A673 (cell line): ENCODE measurements at regions not wholly inside any gene's neighbourhood (a gene's known extent, or its start where the extent isn't known, plus 50 kb on each side); places are given as distances from the start of the nearest gene placed in this dataset.

Experiments used
- BruUV-seq: library from RNA; stranded (reverse); fragments of 400-500 nt; replicated peaks from 2 replicates; lab custom pipeline; 2021; lab: Mats Ljungman, UMichigan
- CTCF ChIA-PET: fragments of 300-600 bp; sonication (Branson Sonifier 250); formaldehyde crosslinking; loops from one replicate; lab custom pipeline; 2022; ENCODE audit warnings: antibody characterized with exemption; lab: Charles Lee
- POLR2A ChIA-PET: fragments of 300-600 bp; sonication (Branson Sonifier 250); formaldehyde crosslinking; loops from one replicate; lab custom pipeline; 2022; ENCODE audit warnings: antibody characterized with exemption; ENCODE audit not compliant: low non-redundant PET; lab: Charles Lee
- DNase-seq: peaks from one replicate; pipeline ENCODE4 v3.0.0-alpha.2; 2015; ENCODE audit warnings: low spot score
- H3K27ac ChIP-seq: fragments of 200-600 bp; sonication (generic); 2 replicates; pipeline ENCODE4 v1.5.1; 2016; ENCODE audit warnings: mixed run types, low read depth, mild to moderate bottlenecking, mixed read lengths, antibody characterized with exemption, low read length; ENCODE audit not compliant: poor library complexity, severe bottlenecking
- H3K27me3 ChIP-seq: fragments of 200-600 bp; sonication (generic); replicated peaks from 2 replicates; pipeline ENCODE4 v1.6.1; 2017; ENCODE audit warnings: mixed run types, low read depth, mild to moderate bottlenecking, mixed read lengths, antibody characterized with exemption, low read length; ENCODE audit not compliant: insufficient read depth, poor library complexity
- H3K36me3 ChIP-seq: fragments of 200-600 bp; sonication (generic); 2 replicates; pipeline ENCODE4 v1.6.1; 2016; ENCODE audit warnings: mixed run types, mild to moderate bottlenecking, mixed read lengths, antibody characterized with exemption, low read length; ENCODE audit not compliant: insufficient read depth, poor library complexity, severe bottlenecking
- H3K4me1 ChIP-seq: fragments of 200-600 bp; sonication (generic); 2 replicates; pipeline ENCODE4 v1.6.1; 2017; ENCODE audit warnings: mixed run types, mild to moderate bottlenecking, mixed read lengths, antibody characterized with exemption, low read length; ENCODE audit not compliant: insufficient read depth, poor library complexity, severe bottlenecking
- H3K4me3 ChIP-seq: fragments of 200-600 bp; sonication (generic); 2 replicates; pipeline ENCODE4 v1.5.1; 2016; ENCODE audit warnings: low read depth, mixed run types, mild to moderate bottlenecking, mixed read lengths, low read length; ENCODE audit not compliant: poor library complexity, severe bottlenecking
- H3K9me3 ChIP-seq: fragments of 200-600 bp; sonication (generic); 2 replicates; pipeline ENCODE4 v1.6.1; 2016; ENCODE audit warnings: mixed run types, low read depth, mild to moderate bottlenecking, mixed read lengths, antibody characterized with exemption, low read length; ENCODE audit not compliant: poor library complexity, severe bottlenecking
- CTCF ChIP-seq: fragments of 300-800, 200-600 bp; sonication (generic); conservative IDR thresholded peaks from 2 replicates; pipeline ENCODE4 v1.5.1; 2017; ENCODE audit warnings: low read depth, mild to moderate bottlenecking, antibody characterized with exemption, low read length, moderate library complexity, mixed read lengths
- EZH2 ChIP-seq: fragments of 200-600 bp; sonication (generic); IDR thresholded peaks from 2 replicates; pipeline ENCODE4 v1.6.1; 2017; ENCODE audit warnings: borderline replicate concordance, low read depth, mild to moderate bottlenecking, mixed read lengths, antibody characterized with exemption, low read length; ENCODE audit not compliant: poor library complexity, severe bottlenecking
- intact Hi-C: fragments of 100-400 bp; cut with micrococcal nuclease; formaldehyde crosslinking; loops from one replicate; pipeline ENCODE4 v1.10.0; 2022; ENCODE audit not compliant: unreplicated experiment

DNA sequence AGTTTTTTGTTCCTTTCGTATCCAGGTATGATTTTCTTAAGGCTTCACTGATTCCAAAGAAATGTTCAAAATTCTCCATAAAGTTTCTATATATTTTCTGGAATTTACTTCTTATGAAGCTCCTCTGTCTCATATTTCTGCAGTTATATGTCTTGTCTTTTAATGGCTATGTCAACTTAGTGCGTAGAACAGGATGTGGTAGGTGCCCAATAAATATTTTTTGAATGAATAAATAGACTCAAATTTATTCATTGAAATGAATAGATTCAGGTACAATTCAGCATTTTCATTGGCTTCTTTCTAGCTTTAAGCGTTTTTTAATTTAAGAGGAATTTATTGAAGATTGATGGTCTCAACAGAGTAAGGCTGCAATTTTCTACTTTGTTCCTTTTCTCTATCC, 231.9 kb upstream of the BOD1L1 start:
- no peak overlapping the region for H3K27ac ChIP-seq
- TF ChIP-seq CTCF (no peak), EZH2 (no peak)
- no peak overlapping the region for H3K4me3 ChIP-seq
- BruUV-seq, result no TSS peak
- ChIA-PET CTCF (interaction anchor here (0.6 kb wide), 3 partner anchors 14 to 219 kb away, joined by 3 to 5 read pairs (median 3); no protein-coding TSS in a partner anchor), POLR2A (no interaction called here)
- no peaks in the 10 kb centered on the region for H3K27me3 ChIP-seq
- peaks cover 8% of the 10 kb centered on the region for H3K9me3 ChIP-seq
- peaks cover 10% of the 10 kb centered on the region for H3K4me1 ChIP-seq
- no peaks in the 10 kb centered on the region for H3K36me3 ChIP-seq
- intact Hi-C loops, result no loop called here
- no peak for DNase-seq

- Histone ChIP-seq H3K4me1 (peaks cover 10% of the 10 kb centered on the region), H3K9me3 (peaks cover 8% of the 10 kb centered on the region), H3K36me3 (no peaks in the 10 kb centered on the region), H3K27ac (no peak overlapping the region), H3K4me3 (no peak overlapping the region), H3K27me3 (no peaks in the 10 kb centered on the region)
- intact Hi-C loops, result no loop called here
- ChIA-PET CTCF (interaction anchor here (0.6 kb wide), 3 partner anchors 14 to 220 kb away, joined by 3 to 5 read pairs (median 3); no protein-coding TSS in a partner anchor), POLR2A (interaction anchor here (0.5 kb wide), 1 partner anchor 1307 kb away, joined by 5 read pairs; no protein-coding TSS in a partner anchor)
- peak; percentile 59 for TF ChIP-seq CTCF
- no peak for TF ChIP-seq EZH2
- DNase-seq, result peak; percentile 37
- no TSS peak for BruUV-seq
Observed at GRCh38 chr4:13860126-13860525, 232.6 kb upstream of the BOD1L1 start.

- no peaks in the 10 kb centered on the region for H3K27me3 ChIP-seq
- no peaks in the 10 kb centered on the region for H3K4me1 ChIP-seq
- BruUV-seq, result no TSS peak
- H3K9me3 ChIP-seq, result peaks cover 8% of the 10 kb centered on the region
- no peak overlapping the region for H3K27ac ChIP-seq
- CTCF ChIA-PET, result no interaction called here
- POLR2A ChIA-PET, result no interaction called here
- intact Hi-C loops, result no loop called here
- no peak overlapping the region for H3K4me3 ChIP-seq
- DNase-seq, result peak; percentile 15
- TF ChIP-seq CTCF (no peak), EZH2 (no peak)
- no peaks in the 10 kb centered on the region for H3K36me3 ChIP-seq
Observed at GRCh38 chr4:13865871-13866669, 238.5 kb upstream of the BOD1L1 start.
